GM06990 (cell line): ENCODE measurements at regions not wholly inside any gene's neighbourhood (a gene's known extent, or its start where the extent isn't known, plus 50 kb on each side); places are given as distances from the start of the nearest gene placed in this dataset.

Experiments used
- DNase-seq: peaks from one replicate; pipeline ENCODE4 v3.0.0-alpha.2; 2011; ENCODE audit not compliant: insufficient read length; ENCODE audit errors: extremely low read depth
- H3K27me3 ChIP-seq: replicated peaks from 2 replicates; pipeline ENCODE4 v1.6.0; 2011; ENCODE audit warnings: low read length; ENCODE audit not compliant: control insufficient read depth, insufficient read depth
- H3K36me3 ChIP-seq: 2 replicates; pipeline ENCODE4 v1.5.1; 2011; ENCODE audit warnings: low read length; ENCODE audit not compliant: control insufficient read depth, insufficient read depth
- H3K4me3 ChIP-seq: replicated peaks from 2 replicates; pipeline ENCODE4 v1.5.1; 2011; ENCODE audit warnings: low read depth, mild to moderate bottlenecking, control low read depth, low read length
- TF ChIP-seq, protein P1 (sequence below): IDR thresholded peaks from 2 replicates; pipeline ENCODE4 v1.5.1; 2011; ENCODE audit warnings: low read length, control low read depth, mild to moderate bottlenecking, inconsistent platforms; ENCODE audit not compliant: insufficient read depth, poor library complexity, severe bottlenecking

- TF ChIP-seq, protein P1, sequence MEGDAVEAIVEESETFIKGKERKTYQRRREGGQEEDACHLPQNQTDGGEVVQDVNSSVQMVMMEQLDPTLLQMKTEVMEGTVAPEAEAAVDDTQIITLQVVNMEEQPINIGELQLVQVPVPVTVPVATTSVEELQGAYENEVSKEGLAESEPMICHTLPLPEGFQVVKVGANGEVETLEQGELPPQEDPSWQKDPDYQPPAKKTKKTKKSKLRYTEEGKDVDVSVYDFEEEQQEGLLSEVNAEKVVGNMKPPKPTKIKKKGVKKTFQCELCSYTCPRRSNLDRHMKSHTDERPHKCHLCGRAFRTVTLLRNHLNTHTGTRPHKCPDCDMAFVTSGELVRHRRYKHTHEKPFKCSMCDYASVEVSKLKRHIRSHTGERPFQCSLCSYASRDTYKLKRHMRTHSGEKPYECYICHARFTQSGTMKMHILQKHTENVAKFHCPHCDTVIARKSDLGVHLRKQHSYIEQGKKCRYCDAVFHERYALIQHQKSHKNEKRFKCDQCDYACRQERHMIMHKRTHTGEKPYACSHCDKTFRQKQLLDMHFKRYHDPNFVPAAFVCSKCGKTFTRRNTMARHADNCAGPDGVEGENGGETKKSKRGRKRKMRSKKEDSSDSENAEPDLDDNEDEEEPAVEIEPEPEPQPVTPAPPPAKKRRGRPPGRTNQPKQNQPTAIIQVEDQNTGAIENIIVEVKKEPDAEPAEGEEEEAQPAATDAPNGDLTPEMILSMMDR, result peak; percentile 26
- Histone ChIP-seq H3K4me3 (no peak overlapping the region), H3K36me3 (no peaks in the 10 kb centered on the region), H3K27me3 (no peaks in the 10 kb centered on the region; the same call in 1 of the 2 replicates)
- no peak for DNase-seq
Observed at GRCh38 chr4:89586864-89587263, 250.1 kb downstream of the SNCA start.

GRCh38 chr4:89586318-89586717 is 250.6 kb downstream of the SNCA start:
- TF ChIP-seq, protein P1, result no peak
- Histone ChIP-seq H3K36me3 (no peaks in the 10 kb centered on the region), H3K27me3 (no peaks in the 10 kb centered on the region; the same call in 1 of the 2 replicates), H3K4me3 (no peak overlapping the region)
- no peak for DNase-seq

GRCh38 chr4:89582756-89583505 is 254.0 kb downstream of the SNCA start:
- no peaks in the 10 kb centered on the region for H3K36me3 ChIP-seq
- TF ChIP-seq, protein P1, result no peak
- H3K4me3 ChIP-seq, result no peak overlapping the region
- H3K27me3 ChIP-seq, result no peaks in the 10 kb centered on the region
- no peak for DNase-seq

DNA sequence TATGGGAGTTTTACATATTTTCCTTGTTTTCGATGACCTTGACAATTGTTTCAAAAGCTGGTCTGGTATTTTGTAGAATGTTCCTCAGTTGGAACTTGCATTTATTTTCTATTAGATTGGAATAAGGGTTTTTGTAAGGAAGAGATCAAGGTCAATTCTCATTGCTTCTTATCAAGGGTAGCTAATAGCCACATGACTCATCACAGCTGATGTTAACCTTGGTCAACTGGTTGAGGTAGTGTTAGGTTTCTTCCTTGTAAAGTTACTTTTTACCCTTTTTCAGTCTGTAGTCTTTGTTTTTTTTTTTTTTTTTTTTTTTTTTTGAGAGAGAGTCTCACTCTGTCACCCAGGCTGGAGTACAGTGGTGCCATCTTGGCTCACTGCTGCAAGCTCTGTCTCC is 257.2 kb downstream of the SNCA start:
- TF ChIP-seq, protein P1, result no peak
- H3K27me3 ChIP-seq, result no peaks in the 10 kb centered on the region
- no peak for DNase-seq
- H3K36me3 ChIP-seq, result no peaks in the 10 kb centered on the region
- no peak overlapping the region for H3K4me3 ChIP-seq

GRCh38 chr4:89576246-89576645 is 260.7 kb downstream of the SNCA start:
- no peaks in the 10 kb centered on the region for H3K27me3 ChIP-seq
- no peak overlapping the region for H3K4me3 ChIP-seq
- no peaks in the 10 kb centered on the region for H3K36me3 ChIP-seq
- TF ChIP-seq, protein P1, result no peak
- no peak for DNase-seq
